ENCODE measurements at regions not wholly inside any gene's neighbourhood (a gene's known extent, or its start where the extent isn't known, plus 50 kb on each side); places are given as distances from the start of the nearest gene placed in this dataset.

DNA sequence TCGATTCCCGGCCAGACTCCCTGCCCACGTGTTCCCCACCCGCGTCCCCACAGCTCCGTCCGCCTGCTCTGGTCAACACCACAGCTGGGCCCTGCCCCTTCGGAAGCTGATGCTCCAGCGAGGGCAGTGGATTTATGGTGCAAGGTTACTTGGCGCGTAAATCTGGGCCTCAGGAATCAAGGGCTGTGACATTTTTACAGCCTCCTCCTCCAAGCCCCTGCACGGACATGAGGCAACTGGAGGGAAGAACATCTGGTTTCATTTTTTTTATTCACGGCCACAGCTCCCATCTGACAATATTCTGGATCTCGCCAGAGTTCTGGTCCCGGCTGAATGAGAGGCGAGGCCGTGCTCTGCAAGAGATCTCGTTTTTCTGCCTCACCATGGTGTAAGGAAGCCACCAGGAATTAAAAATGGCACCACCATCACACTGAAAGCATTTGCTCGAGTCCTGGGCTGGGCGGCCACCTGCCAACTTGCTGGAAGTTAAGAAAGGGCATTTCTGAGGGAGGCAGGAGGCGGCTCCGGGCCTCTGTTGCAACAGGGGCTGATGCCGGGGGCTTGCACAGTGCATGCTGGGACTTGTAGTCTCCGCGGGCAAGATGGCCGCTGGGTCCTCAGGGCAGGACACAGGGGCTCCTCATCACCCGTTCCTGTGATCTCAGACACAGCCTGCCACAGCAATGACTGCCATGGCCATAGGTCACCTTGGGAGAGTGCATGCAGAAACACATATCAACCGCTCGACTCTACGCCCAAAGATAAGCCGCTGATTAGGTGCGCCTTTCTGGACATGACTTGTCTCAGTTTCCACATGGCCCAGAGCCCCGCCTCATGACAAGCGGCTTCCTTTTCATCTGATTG lies 148.5 kb downstream of the LY86 start:
- H3K9me3 Mint-ChIP-seq (ENCODE audit: unreplicated experiment): no peaks in the 10 kb centered on the region
- H3K4me3 Mint-ChIP-seq (ENCODE audit: unreplicated experiment): no peak overlapping the region
- TF ChIP-seq, protein P1, sequence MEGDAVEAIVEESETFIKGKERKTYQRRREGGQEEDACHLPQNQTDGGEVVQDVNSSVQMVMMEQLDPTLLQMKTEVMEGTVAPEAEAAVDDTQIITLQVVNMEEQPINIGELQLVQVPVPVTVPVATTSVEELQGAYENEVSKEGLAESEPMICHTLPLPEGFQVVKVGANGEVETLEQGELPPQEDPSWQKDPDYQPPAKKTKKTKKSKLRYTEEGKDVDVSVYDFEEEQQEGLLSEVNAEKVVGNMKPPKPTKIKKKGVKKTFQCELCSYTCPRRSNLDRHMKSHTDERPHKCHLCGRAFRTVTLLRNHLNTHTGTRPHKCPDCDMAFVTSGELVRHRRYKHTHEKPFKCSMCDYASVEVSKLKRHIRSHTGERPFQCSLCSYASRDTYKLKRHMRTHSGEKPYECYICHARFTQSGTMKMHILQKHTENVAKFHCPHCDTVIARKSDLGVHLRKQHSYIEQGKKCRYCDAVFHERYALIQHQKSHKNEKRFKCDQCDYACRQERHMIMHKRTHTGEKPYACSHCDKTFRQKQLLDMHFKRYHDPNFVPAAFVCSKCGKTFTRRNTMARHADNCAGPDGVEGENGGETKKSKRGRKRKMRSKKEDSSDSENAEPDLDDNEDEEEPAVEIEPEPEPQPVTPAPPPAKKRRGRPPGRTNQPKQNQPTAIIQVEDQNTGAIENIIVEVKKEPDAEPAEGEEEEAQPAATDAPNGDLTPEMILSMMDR (IDR thresholded peaks at IDR 0.05; ENCODE audit: unreplicated experiment): no peak
- H3K27me3 Mint-ChIP-seq (ENCODE audit: insufficient read depth, unreplicated experiment): no peaks in the 10 kb centered on the region
- H3K4me1 Mint-ChIP-seq (ENCODE audit: insufficient read depth, unreplicated experiment): peaks cover 9% of the 10 kb centered on the region
- intact Hi-C loops (cut with micrococcal nuclease): no loop called here
- ChIA-PET CTCF (interaction anchor here (0.8 kb wide), 1 partner anchor 13 kb away, joined by 3 read pairs; no protein-coding TSS in a partner anchor), POLR2A (interaction anchor here (0.6 to 2.4 kb wide), 2 partner anchors 13 to 88 kb away, joined by 3 to 5 read pairs; no protein-coding TSS in a partner anchor)
- no peak overlapping the region for H3K27ac Mint-ChIP-seq (ENCODE audit: low read depth, unreplicated experiment)
- no TSS peak for BruUV-seq (replicated peaks)
- no peak for DNase-seq (ENCODE audit: unreplicated experiment)
- peaks cover 6% of the 10 kb centered on the region for H3K36me3 Mint-ChIP-seq (ENCODE audit: insufficient read depth, unreplicated experiment)

DNA sequence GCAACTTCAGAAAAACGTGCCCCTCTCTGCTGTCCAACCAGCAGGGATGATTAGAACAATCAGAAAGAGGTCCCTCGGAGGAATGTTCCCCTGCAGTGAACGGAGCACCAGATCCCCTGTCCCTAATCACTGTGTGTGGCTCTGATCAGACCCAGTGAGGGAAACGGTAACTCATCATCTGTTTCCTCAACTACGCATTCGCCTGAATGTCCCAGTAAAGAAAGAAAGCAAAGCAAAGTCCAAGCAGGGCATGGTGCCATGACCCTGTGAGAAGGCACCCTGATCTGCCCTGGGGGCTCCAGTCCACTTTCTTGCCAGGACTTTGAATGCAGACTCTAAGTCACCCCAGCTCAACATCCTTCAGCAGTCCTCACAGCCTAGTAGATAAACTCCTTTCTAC lies 149.2 kb downstream of the LY86 start:
- CTCF ChIA-PET: interaction anchor here (0.6 kb wide), 1 partner anchor 139 kb away, joined by 3 read pairs; no protein-coding TSS in a partner anchor
- intact Hi-C loops (cut with micrococcal nuclease): no loop called here
- Mint-ChIP-seq H3K4me1 (ENCODE audit: insufficient read depth, unreplicated experiment) (peaks cover 9% of the 10 kb centered on the region), H3K36me3 (ENCODE audit: insufficient read depth, unreplicated experiment) (peaks cover 4% of the 10 kb centered on the region), H3K4me3 (ENCODE audit: unreplicated experiment) (no peak overlapping the region), H3K27me3 (ENCODE audit: insufficient read depth, unreplicated experiment) (no peaks in the 10 kb centered on the region), H3K9me3 (ENCODE audit: unreplicated experiment) (no peaks in the 10 kb centered on the region), H3K27ac (ENCODE audit: low read depth, unreplicated experiment) (no peak overlapping the region)
- BruUV-seq (replicated peaks): no TSS peak
- POLR2A ChIA-PET: no interaction called here
- TF ChIP-seq, protein P1 (IDR thresholded peaks at IDR 0.05; ENCODE audit: unreplicated experiment): no peak
- DNase-seq (ENCODE audit: unreplicated experiment): no peak

DNA sequence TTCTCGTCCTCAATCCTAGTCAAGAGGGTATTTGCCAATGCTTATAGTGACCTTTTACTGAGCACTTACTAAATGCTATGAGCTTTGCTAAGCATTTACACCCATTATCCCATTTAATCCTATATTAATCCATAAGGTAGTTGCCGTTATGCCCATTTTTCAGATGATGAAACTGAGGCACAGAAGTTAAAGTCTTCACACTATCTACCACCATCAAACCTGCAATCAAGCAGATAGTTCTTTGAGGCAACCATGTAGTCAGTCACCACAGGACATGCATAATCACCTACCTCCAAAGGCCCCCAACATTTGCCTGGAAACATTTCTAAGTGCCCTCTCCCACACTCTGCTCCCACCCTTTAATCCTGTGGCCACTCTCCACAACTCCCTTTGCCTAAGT lies 149.6 kb downstream of the LY86 start:
- BruUV-seq (replicated peaks): no TSS peak

More for the DNA sequence above, 149.6 kb downstream of the LY86 start:
- Mint-ChIP-seq H3K36me3 (ENCODE audit: insufficient read depth, unreplicated experiment) (no peaks in the 10 kb centered on the region), H3K27ac (ENCODE audit: low read depth, unreplicated experiment) (no peak overlapping the region), H3K27me3 (ENCODE audit: insufficient read depth, unreplicated experiment) (no peaks in the 10 kb centered on the region), H3K4me1 (ENCODE audit: insufficient read depth, unreplicated experiment) (peaks cover 9% of the 10 kb centered on the region), H3K4me3 (ENCODE audit: unreplicated experiment) (no peak overlapping the region), H3K9me3 (ENCODE audit: unreplicated experiment) (no peaks in the 10 kb centered on the region)
- intact Hi-C loops (cut with micrococcal nuclease): no loop called here
- no peak for DNase-seq (ENCODE audit: unreplicated experiment)
- ChIA-PET POLR2A (interaction anchor here (0.7 kb wide), 1 partner anchor 51 kb away, joined by 3 read pairs; no protein-coding TSS in a partner anchor), CTCF (interaction anchor here (0.6 to 1.2 kb wide), 3 partner anchors 12 to 383 kb away, joined by 3 to 4 read pairs (median 3); no protein-coding TSS in a partner anchor)
- TF ChIP-seq, protein P1 (IDR thresholded peaks at IDR 0.05; ENCODE audit: unreplicated experiment): no peak

All from MCF 10A (cell line).